Suppressor macrophage treated with lipopolysaccharide for 1 hour (primary cell): ENCODE measurements at regions not wholly inside any gene's neighbourhood (a gene's known extent, or its start where the extent isn't known, plus 50 kb on each side); places are given as distances from the start of the nearest gene placed in this dataset.
A peak's percentile ranks its signal among the peaks of the same experiment; 100 is the strongest.
"Not testable (repeated sequence)": the region's sequence is repeated elsewhere in the genome, so short reads cannot be mapped to it uniquely, and the experiment has no call there.

Experiments
- DNase-seq, 3 donors: peaks; one replicate each; pipeline ENCODE4 v3.0.0-alpha.2; 2020 to 2022

- DNase-seq, result no peak
These were observed 280.0 kb downstream of the MEX3B start for GRCh38 chr15:81765816-81766215.

GRCh38 chr15:81763304-81763703 lies 282.5 kb downstream of the MEX3B start:
- DNase-seq, result no peak

GRCh38 chr15:81760686-81761085 lies 285.1 kb downstream of the MEX3B start:
- no peak for DNase-seq

GRCh38 chr15:81758818-81759284 lies 287.0 kb downstream of the MEX3B start:
- no peak for DNase-seq

- DNase-seq, result no peak
These were observed 290.2 kb downstream of the MEX3B start for GRCh38 chr15:81755626-81756025.

GRCh38 chr15:81754078-81754477 lies 291.7 kb downstream of the MEX3B start:
- no peak for DNase-seq

GRCh38 chr15:81752974-81753373 lies 292.8 kb downstream of the MEX3B start:
- no peak for DNase-seq

- peak in 2 of 3 donors; percentile 3 to 20 for DNase-seq
These were observed 293.3 kb downstream of the MEX3B start for GRCh38 chr15:81752546-81752942.

- no peak for DNase-seq
These were observed 293.8 kb downstream of the MEX3B start for GRCh38 chr15:81751816-81752545.

- DNase-seq, result no peak
These were observed 294.6 kb downstream of the MEX3B start for GRCh38 chr15:81751256-81751655.

GRCh38 chr15:81749716-81750375 lies 296.0 kb downstream of the MEX3B start:
- DNase-seq, result no peak

GRCh38 chr15:81747482-81747881 lies 298.3 kb downstream of the MEX3B start:
- peak; percentile 16 to 34 (median 20) for DNase-seq

- DNase-seq, result no peak
These were observed 298.8 kb downstream of the MEX3B start for GRCh38 chr15:81747026-81747425.

- no peak for DNase-seq
These were observed 301.5 kb downstream of the MEX3B start for GRCh38 chr15:81744364-81744763.

- no peak for DNase-seq
These were observed 305.4 kb downstream of the MEX3B start for GRCh38 chr15:81740416-81740815.

GRCh38 chr15:81729340-81729739 lies 316.5 kb downstream of the MEX3B start:
- DNase-seq, result no peak

GRCh38 chr15:81728726-81729125 lies 317.1 kb downstream of the MEX3B start:
- DNase-seq, result no peak

- DNase-seq, result no peak
These were observed 320.2 kb downstream of the MEX3B start for GRCh38 chr15:81725590-81725989.

- no peak for DNase-seq
These were observed 321.3 kb downstream of the MEX3B start for GRCh38 chr15:81724536-81724935.

GRCh38 chr15:81723701-81724100 lies 322.1 kb downstream of the MEX3B start:
- DNase-seq, result no peak

GRCh38 chr15:81723113-81723651 lies 322.6 kb downstream of the MEX3B start:
- DNase-seq, result no peak

- not testable (repeated sequence) for DNase-seq
These were observed 329.4 kb downstream of the MEX3B start for GRCh38 chr15:81716468-81716867.

- DNase-seq, result no peak
These were observed 335.5 kb downstream of the MEX3B start for GRCh38 chr15:81710328-81710727.

- DNase-seq, result not testable (repeated sequence)
These were observed 332.9 kb upstream of the TMC3 start for GRCh38 chr15:81706816-81707346.
